Lung (tissue), 11 donors: ENCODE measurements at regions not wholly inside any gene's neighbourhood (a gene's known extent, or its start where the extent isn't known, plus 50 kb on each side); places are given as distances from the start of the nearest gene placed in this dataset.

Source experiments
- ATAC-seq: fragments of 200-7000 bp; cut with Tn5 transposase; one replicate; pipeline ENCODE4 v1.9.1; 2020; ENCODE audit warnings: moderate number of reproducible peaks; ENCODE audit not compliant: insufficient read depth, low FRiP score
- DNase-seq, 3 donors: peaks; one replicate each; pipeline ENCODE4 v3.0.0-alpha.2; 2013 to 2017
- H3K27ac ChIP-seq, 2 donors: one replicate each; pipeline ENCODE4 v1.5.1; 2013; ENCODE audit warnings: mild to moderate bottlenecking in 2 of 2, moderate library complexity in 2 of 2, control low read depth in 1 of 2, inconsistent platforms in 1 of 2, low read depth in 1 of 2, low read length in 1 of 2
- H3K27me3 ChIP-seq, 3 donors: one replicate each; pipeline ENCODE4 v1.5.1; 2013; ENCODE audit warnings: low read length in 2 of 3; ENCODE audit not compliant: control insufficient read depth in 3 of 3, insufficient read depth in 3 of 3
- H3K36me3 ChIP-seq, 4 donors: one replicate each; pipeline ENCODE4 v1.5.1; 2013; ENCODE audit warnings: low read length in 4 of 4, mild to moderate bottlenecking in 1 of 4, moderate library complexity in 1 of 4; ENCODE audit not compliant: control insufficient read depth in 4 of 4, insufficient read depth in 4 of 4
- H3K4me1 ChIP-seq, 5 donors: one replicate each; pipeline ENCODE4 v1.5.1; 2013; ENCODE audit warnings: low read length in 5 of 5, mild to moderate bottlenecking in 2 of 5, moderate library complexity in 1 of 5; ENCODE audit not compliant: control insufficient read depth in 5 of 5, insufficient read depth in 5 of 5
- H3K4me3 ChIP-seq: one replicate; pipeline ENCODE4 v1.5.1; 2013; ENCODE audit warnings: mild to moderate bottlenecking, control low read depth, moderate library complexity
- H3K9ac ChIP-seq, 2 donors: one replicate each; pipeline ENCODE4 v1.5.1; 2013; ENCODE audit warnings: low read length in 2 of 2, control low read depth in 1 of 2; ENCODE audit not compliant: insufficient read depth in 1 of 2
- H3K9me3 ChIP-seq, 4 donors: one replicate each; pipeline ENCODE4 v1.5.1; 2013; ENCODE audit warnings: low read length in 3 of 4, mild to moderate bottlenecking in 1 of 4, moderate library complexity in 1 of 4; ENCODE audit not compliant: control insufficient read depth in 4 of 4, insufficient read depth in 3 of 4
- CTCF ChIP-seq: IDR thresholded peaks from 2 replicates; pipeline ENCODE4 v1.5.1; 2012; ENCODE audit warnings: mild to moderate bottlenecking; ENCODE audit errors: control extremely low read depth, extremely low read depth
- WGBS, 2 donors: extraction: QIAGEN DNeasy Blood & Tissue Kit; methylation state at CpG; one replicate each; pipeline ENCODE4 v1.1.7; 2013; 5-methylcytosine and 5-hydroxymethylcytosine counted together
- donor health status: control.
- donor health status: control.
- donor health status: Bipolar disorder and iron deficiency.
- donor health status: healthy.
- donor health status: DM: yes; HTN: yes; CAD: no.

- Histone ChIP-seq H3K27me3 (no peaks in the 10 kb centered on the region), H3K4me1 (peaks cover 0 to 7% (median 0%) of the 10 kb centered on the region in 5 donors), H3K36me3 (no peaks in the 10 kb centered on the region), H3K4me3 (no peak overlapping the region), H3K9ac (no peak overlapping the region), H3K9me3 (peaks cover 0 to 1% (median 0%) of the 10 kb centered on the region in 4 donors), H3K27ac (no peak overlapping the region)
- 95% methylated on average over 5 of the region's 5 CpGs for WGBS, 2 donors
- ATAC-seq (no peak), DNase-seq (no peak)
- no peak for TF ChIP-seq CTCF
These were observed 509.3 kb upstream of the KLF6 start for GRCh38 chr10:4294271-4294670.

GRCh38 chr10:4291990-4292389 is 507.0 kb upstream of the KLF6 start:
- Histone ChIP-seq H3K4me1 (peaks cover 0 to 10% (median 0%) of the 10 kb centered on the region in 5 donors), H3K27ac (no peak overlapping the region), H3K9me3 (peaks cover 0 to 3% (median 0%) of the 10 kb centered on the region in 4 donors), H3K9ac (no peak overlapping the region), H3K4me3 (no peak overlapping the region), H3K36me3 (no peaks in the 10 kb centered on the region), H3K27me3 (no peaks in the 10 kb centered on the region)
- no peak for TF ChIP-seq CTCF
- 79 to 83% methylated on average over 6 of the region's 6 CpGs for WGBS, 2 donors
- ATAC-seq (no peak), DNase-seq (peak; percentile 63 to 93 (median 86))

- no peak for TF ChIP-seq CTCF
- DNase-seq (no peak), ATAC-seq (no peak)
- Histone ChIP-seq H3K27me3 (no peaks in the 10 kb centered on the region), H3K4me3 (no peak overlapping the region), H3K4me1 (peaks cover 0 to 46% (median 2%) of the 10 kb centered on the region in 5 donors), H3K9me3 (peaks cover 0 to 1% (median 0%) of the 10 kb centered on the region in 4 donors), H3K27ac (peak overlapping the region in 1 of 2 donors; percentile 73), H3K36me3 (no peaks in the 10 kb centered on the region), H3K9ac (no peak overlapping the region)
- 83 to 86% methylated on average over 6 of the region's 6 CpGs for whole genome bisulfite sequencing, 2 donors
These were observed 500.1 kb upstream of the KLF6 start for GRCh38 chr10:4285121-4285520.

GRCh38 chr10:4283846-4284610 is 499.0 kb upstream of the KLF6 start:
- Histone ChIP-seq H3K4me3 (no peak overlapping the region), H3K4me1 (peaks cover 2 to 53% (median 3%) of the 10 kb centered on the region in 5 donors), H3K27ac (peak overlapping the region in 1 of 2 donors; percentile 83), H3K9ac (no peak overlapping the region), H3K9me3 (peaks cover 0 to 1% (median 0%) of the 10 kb centered on the region in 4 donors), H3K27me3 (no peaks in the 10 kb centered on the region), H3K36me3 (no peaks in the 10 kb centered on the region)
- no peak for TF ChIP-seq CTCF
- DNase-seq, result peak; percentile 71 to 91 (median 90)
- peak; percentile 70 for ATAC-seq
- WGBS, 2 donors, result 64 to 77% methylated on average over 7 of the region's 7 CpGs
